Breast epithelium (tissue), 3 donors: ENCODE measurements at regions not wholly inside any gene's neighbourhood (a gene's known extent, or its start where the extent isn't known, plus 50 kb on each side); places are given as distances from the start of the nearest gene placed in this dataset.

Experiments
- CTCF ChIP-seq, 3 donors: fragments of 450-650 bp; IDR thresholded peaks; one replicate each; pipeline ENCODE4 v1.5.1; 2016 to 2017; ENCODE audit warnings: antibody characterized with exemption in 3 of 3, mild to moderate bottlenecking in 3 of 3, moderate library complexity in 3 of 3
- POLR2A ChIP-seq: fragments of 450-650 bp; IDR thresholded peaks from one replicate; pipeline ENCODE4 v1.6.1; 2016; ENCODE audit warnings: antibody characterized with exemption, mild to moderate bottlenecking, moderate library complexity
- POLR2AphosphoS5 ChIP-seq, 3 donors: sonication (generic); formaldehyde crosslinking; IDR thresholded peaks; one replicate each; pipeline ENCODE4 v1.6.1; 2017; ENCODE audit warnings: antibody characterized with exemption in 3 of 3

GRCh38 chr1:34315974-34316373 lies 139.3 kb downstream of the C1orf94 start:
- TF ChIP-seq CTCF (IDR thresholded peaks at IDR 0.05) (no peak), POLR2A (no peak), POLR2AphosphoS5 (IDR thresholded peaks at IDR 0.05) (no peak)
